Smooth muscle cell (in vitro differentiated cells): ENCODE measurements at regions not wholly inside any gene's neighbourhood (a gene's known extent, or its start where the extent isn't known, plus 50 kb on each side); places are given as distances from the start of the nearest gene placed in this dataset.

Experiments used
- DNase-seq: peaks from one replicate; lab custom pipeline; 2025; ENCODE audit not compliant: unreplicated experiment; lab: John Stamatoyannopoulos, UW
- H2AFZ ChIP-seq: fragments of 200-600 bp; sonication (generic); 2 replicates; pipeline ENCODE4 v1.6.0; 2016; ENCODE audit warnings: antibody characterized with exemption, low read depth, mild to moderate bottlenecking
- H3F3A ChIP-seq: fragments of 200-600 bp; sonication (generic); 2 replicates; pipeline ENCODE4 v1.6.0; 2017; ENCODE audit warnings: antibody characterized with exemption, low read depth
- H3K27ac ChIP-seq: fragments of 200-600 bp; sonication (generic); 2 replicates; pipeline ENCODE4 v1.5.1; 2016; ENCODE audit warnings: low read depth, mild to moderate bottlenecking
- H3K27me3 ChIP-seq: fragments of 200-600 bp; sonication (generic); 2 replicates; pipeline ENCODE4 v1.6.1; 2016; ENCODE audit warnings: low read depth, mild to moderate bottlenecking
- H3K36me3 ChIP-seq: fragments of 200-600 bp; sonication (generic); 2 replicates; pipeline ENCODE4 v1.5.1; 2016; ENCODE audit warnings: low read depth
- H3K4me1 ChIP-seq: fragments of 200-600 bp; sonication (generic); 2 replicates; pipeline ENCODE4 v1.5.1; 2016; ENCODE audit warnings: low read depth
- H3K4me2 ChIP-seq: fragments of 200-600 bp; sonication (generic); 2 replicates; pipeline ENCODE4 v1.6.0; 2016; ENCODE audit warnings: mild to moderate bottlenecking
- H3K4me3 ChIP-seq: fragments of 200-600 bp; sonication (generic); 2 replicates; pipeline ENCODE4 v1.5.1; 2016; ENCODE audit warnings: mild to moderate bottlenecking
- H3K79me2 ChIP-seq: fragments of 200-600 bp; sonication (generic); 2 replicates; pipeline ENCODE4 v1.6.0; 2016; ENCODE audit warnings: low read depth, mild to moderate bottlenecking
- H3K9ac ChIP-seq: fragments of 200-600 bp; sonication (generic); 2 replicates; pipeline ENCODE4 v1.6.0; 2016; ENCODE audit warnings: low read depth
- H3K9me3 ChIP-seq: fragments of 200-600 bp; sonication (generic); replicated peaks from 2 replicates; pipeline ENCODE4 v1.5.1; 2016; ENCODE audit warnings: low read depth
- H4K20me1 ChIP-seq: fragments of 200-600 bp; sonication (generic); 2 replicates; pipeline ENCODE4 v1.6.0; 2016; ENCODE audit warnings: low read depth
- CTCF ChIP-seq: fragments of 200-600 bp; sonication (generic); IDR thresholded peaks from 2 replicates; pipeline ENCODE4 v1.5.1; 2017; ENCODE audit warnings: borderline replicate concordance, mild to moderate bottlenecking, antibody characterized with exemption; ENCODE audit not compliant: insufficient read depth, poor library complexity, severe bottlenecking
- WGBS: methylation state at CpG from one replicate; pipeline ENCODE4 v1.1.7; 2016; ENCODE audit warnings: low lambda C conversion rate; 5-methylcytosine and 5-hydroxymethylcytosine counted together

GRCh38 chr3:192009903-192010302, 548.9 kb downstream of the PYDC2 start:
- Histone ChIP-seq H3F3A (no peaks in the 10 kb centered on the region), H3K27me3 (no peaks in the 10 kb centered on the region), H3K79me2 (no peaks in the 10 kb centered on the region), H2AFZ (no peak overlapping the region), H3K4me1 (no peaks in the 10 kb centered on the region), H3K9ac (no peak overlapping the region), H3K4me2 (no peak overlapping the region), H3K9me3 (no peaks in the 10 kb centered on the region), H3K27ac (no peak overlapping the region), H3K4me3 (no peak overlapping the region), H3K36me3 (no peaks in the 10 kb centered on the region), H4K20me1 (no peaks in the 10 kb centered on the region)
- TF ChIP-seq CTCF = no peak
- no peak for DNase-seq
- 88% methylated on average over 2 of the region's 2 CpGs for WGBS

- no peaks in the 10 kb centered on the region for H3K27me3 ChIP-seq
- H3K9ac ChIP-seq = no peak overlapping the region
- no peak overlapping the region for H3K4me2 ChIP-seq
- H4K20me1 ChIP-seq = no peaks in the 10 kb centered on the region
- no peak overlapping the region for H3K27ac ChIP-seq
- no peaks in the 10 kb centered on the region for H3K79me2 ChIP-seq
- no peak overlapping the region for H3K4me3 ChIP-seq
- H3K9me3 ChIP-seq = no peaks in the 10 kb centered on the region
- TF ChIP-seq CTCF = no peak
- no peaks in the 10 kb centered on the region for H3F3A ChIP-seq
- H3K4me1 ChIP-seq = no peaks in the 10 kb centered on the region
- H3K36me3 ChIP-seq = no peaks in the 10 kb centered on the region
- 46% methylated on average over 2 of the region's 2 CpGs for WGBS
- no peak overlapping the region for H2AFZ ChIP-seq
- no peak for DNase-seq
Measured at GRCh38 chr3:192010490-192010889, 549.5 kb downstream of the PYDC2 start.

- WGBS = 88% methylated on average over 1 of the region's 1 CpG
- no peaks in the 10 kb centered on the region for H3K4me1 ChIP-seq
- no peaks in the 10 kb centered on the region for H3K79me2 ChIP-seq
- no peak for TF ChIP-seq CTCF
- no peak overlapping the region for H2AFZ ChIP-seq
- no peaks in the 10 kb centered on the region for H3K36me3 ChIP-seq
- H3F3A ChIP-seq = no peaks in the 10 kb centered on the region
- H3K9me3 ChIP-seq = no peaks in the 10 kb centered on the region
- no peaks in the 10 kb centered on the region for H3K27me3 ChIP-seq
- no peak overlapping the region for H3K4me3 ChIP-seq
- H4K20me1 ChIP-seq = no peaks in the 10 kb centered on the region
- no peak overlapping the region for H3K27ac ChIP-seq
- H3K9ac ChIP-seq = no peak overlapping the region
- H3K4me2 ChIP-seq = no peak overlapping the region
- no peak for DNase-seq
Measured at GRCh38 chr3:192011137-192011536, 550.2 kb downstream of the PYDC2 start.

- Histone ChIP-seq H3K4me2 (no peak overlapping the region), H2AFZ (no peak overlapping the region), H3K27ac (no peak overlapping the region), H3K36me3 (no peaks in the 10 kb centered on the region), H3F3A (no peaks in the 10 kb centered on the region), H3K4me1 (no peaks in the 10 kb centered on the region), H3K79me2 (no peaks in the 10 kb centered on the region), H3K27me3 (no peaks in the 10 kb centered on the region), H3K4me3 (no peak overlapping the region), H4K20me1 (no peaks in the 10 kb centered on the region), H3K9ac (no peak overlapping the region), H3K9me3 (no peaks in the 10 kb centered on the region)
- no peak for DNase-seq
- WGBS = 57% methylated on average over 1 of the region's 1 CpG
- TF ChIP-seq CTCF = no peak
Measured at GRCh38 chr3:192013110-192013509, 552.1 kb downstream of the PYDC2 start.
